HG03045 (cell line): ENCODE measurements at regions not wholly inside any gene's neighbourhood (a gene's known extent, or its start where the extent isn't known, plus 50 kb on each side); places are given as distances from the start of the nearest gene placed in this dataset.

Experiments used
- ATAC-seq: cut with Tn5 transposase; IDR thresholded peaks from one replicate; pipeline ENCODE4 v1.9.1; 2021; ENCODE audit warnings: mild to moderate bottlenecking, moderate library complexity; ENCODE audit not compliant: unreplicated experiment

DNA sequence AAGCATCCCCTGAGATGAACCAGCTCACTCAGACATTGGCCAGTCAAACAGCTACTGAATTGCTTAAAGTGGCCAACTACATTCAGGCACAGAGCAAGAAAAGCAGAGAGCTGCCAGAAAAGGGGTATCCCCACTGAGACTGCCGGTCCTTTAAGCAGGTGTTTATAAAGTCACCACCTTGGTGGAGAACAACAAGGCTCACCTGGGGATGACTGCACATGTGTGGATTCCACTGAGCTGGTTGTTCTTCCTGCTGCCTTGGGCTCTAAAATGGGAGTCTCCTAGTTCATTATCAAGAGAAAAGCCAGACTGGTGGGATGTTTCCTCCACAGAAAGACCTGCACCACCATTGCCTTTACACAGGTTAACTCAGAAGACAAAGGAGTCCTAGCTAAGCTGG lies 51.8 kb upstream of the IPO5 start:
- no peak for ATAC-seq
